SK-N-SH treated with all-trans-retinoic acid at 6 μM for 48 hours (cell line): ENCODE measurements at regions not wholly inside any gene's neighbourhood (a gene's known extent, or its start where the extent isn't known, plus 50 kb on each side); places are given as distances from the start of the nearest gene placed in this dataset.

Source experiments
- ATAC-seq: fragments of 200-7000 bp; cut with Tn5 transposase; 3 replicates; pipeline ENCODE4 v1.9.1; 2020; ENCODE audit warnings: mild to moderate bottlenecking, moderate library complexity
- ARNTL ChIP-seq: fragments of 450-650 bp; formaldehyde crosslinking; IDR thresholded peaks from 2 replicates; pipeline ENCODE4 v1.5.0; 2020; ENCODE audit warnings: low read depth, mild to moderate bottlenecking, moderate library complexity, borderline replicate concordance
- BACH2 ChIP-seq: fragments of 250-450 bp; sonication (Bioruptor Pico); IDR thresholded peaks from 2 replicates; pipeline ENCODE4 v1.9.0; 2021; ENCODE audit warnings: mild to moderate bottlenecking, borderline replicate concordance
- CSDC2 ChIP-seq: fragments of 250-450 bp; sonication (Bioruptor Pico); IDR thresholded peaks from 2 replicates; pipeline ENCODE4 v1.5.0; 2020; ENCODE audit warnings: mild to moderate bottlenecking, moderate library complexity
- ESRRG ChIP-seq: fragments of 250-450 bp; sonication (Bioruptor Pico); IDR thresholded peaks from 2 replicates; pipeline ENCODE4 v1.6.1; 2021; ENCODE audit warnings: mild to moderate bottlenecking
- GLIS3 ChIP-seq: fragments of 250-450 bp; sonication (Bioruptor Pico); IDR thresholded peaks from 2 replicates; pipeline ENCODE4 v1.5.0; 2020; ENCODE audit warnings: mild to moderate bottlenecking, moderate library complexity
- ISL1 ChIP-seq: fragments of 250-450 bp; sonication (Bioruptor Pico); IDR thresholded peaks from 2 replicates; pipeline ENCODE4 v2.1.2; 2022; ENCODE audit warnings: mild to moderate bottlenecking, moderate library complexity
- OSR1 ChIP-seq: fragments of 250-450 bp; sonication (Bioruptor Pico); IDR thresholded peaks from 2 replicates; pipeline ENCODE4 v1.8.0; 2022; ENCODE audit warnings: moderate library complexity, mild to moderate bottlenecking, inconsistent platforms
- SNAI2 ChIP-seq: fragments of 250-450 bp; sonication (Bioruptor Pico); IDR thresholded peaks from 2 replicates; pipeline ENCODE4 v1.5.0; 2020; ENCODE audit warnings: mild to moderate bottlenecking, moderate library complexity
- ZC3H10 ChIP-seq: fragments of 250-450 bp; sonication (Bioruptor Pico); IDR thresholded peaks from 2 replicates; pipeline ENCODE4 v1.5.1; 2021; ENCODE audit warnings: mild to moderate bottlenecking, moderate library complexity
- ZFP30 ChIP-seq: fragments of 450-650 bp; formaldehyde crosslinking; IDR thresholded peaks from 2 replicates; pipeline ENCODE4 v1.5.0; 2022; ENCODE audit warnings: mild to moderate bottlenecking, moderate library complexity
- TF ChIP-seq, protein P1 (sequence below): fragments of 250-450 bp; sonication (Bioruptor Pico); IDR thresholded peaks from 2 replicates; pipeline ENCODE4 v1.8.0; 2020; ENCODE audit warnings: mild to moderate bottlenecking, moderate library complexity, borderline replicate concordance
- TF ChIP-seq, protein P2 (sequence below): fragments of 250-450 bp; sonication (Bioruptor Pico); IDR thresholded peaks from 2 replicates; pipeline ENCODE4 v1.5.0; 2020; ENCODE audit warnings: mild to moderate bottlenecking, moderate library complexity
- TF ChIP-seq, protein P3 (sequence below): fragments of 250-450 bp; sonication (Bioruptor Pico); IDR thresholded peaks from 2 replicates; pipeline ENCODE4 v1.5.1; 2021; ENCODE audit warnings: mild to moderate bottlenecking, moderate library complexity

DNA sequence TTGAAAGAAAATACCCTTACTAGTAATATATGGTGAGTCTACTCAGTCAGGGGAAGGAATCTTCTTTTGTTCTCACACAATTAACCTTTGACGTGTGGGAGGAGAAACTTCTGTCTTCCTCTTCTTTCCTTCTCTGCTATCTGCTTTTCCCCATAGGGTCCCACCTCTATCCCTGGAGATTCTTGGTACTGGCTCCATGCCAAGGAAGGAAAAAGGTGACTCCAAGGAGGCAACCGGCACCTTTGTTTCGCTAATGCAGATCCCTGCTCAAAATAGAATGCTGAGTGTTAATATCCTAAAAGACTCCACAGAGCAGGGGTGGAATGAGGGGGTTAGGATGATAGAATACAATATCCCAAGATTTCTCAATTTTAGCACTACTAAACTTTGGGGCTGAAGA is 116.7 kb downstream of the CD164 start:
- TF ChIP-seq BACH2 (no peak), CSDC2 (CRISPR knock-in tag) (no peak), ESRRG (no peak), ARNTL (CRISPR knock-in tag) (no peak)
- TF ChIP-seq, protein P1, sequence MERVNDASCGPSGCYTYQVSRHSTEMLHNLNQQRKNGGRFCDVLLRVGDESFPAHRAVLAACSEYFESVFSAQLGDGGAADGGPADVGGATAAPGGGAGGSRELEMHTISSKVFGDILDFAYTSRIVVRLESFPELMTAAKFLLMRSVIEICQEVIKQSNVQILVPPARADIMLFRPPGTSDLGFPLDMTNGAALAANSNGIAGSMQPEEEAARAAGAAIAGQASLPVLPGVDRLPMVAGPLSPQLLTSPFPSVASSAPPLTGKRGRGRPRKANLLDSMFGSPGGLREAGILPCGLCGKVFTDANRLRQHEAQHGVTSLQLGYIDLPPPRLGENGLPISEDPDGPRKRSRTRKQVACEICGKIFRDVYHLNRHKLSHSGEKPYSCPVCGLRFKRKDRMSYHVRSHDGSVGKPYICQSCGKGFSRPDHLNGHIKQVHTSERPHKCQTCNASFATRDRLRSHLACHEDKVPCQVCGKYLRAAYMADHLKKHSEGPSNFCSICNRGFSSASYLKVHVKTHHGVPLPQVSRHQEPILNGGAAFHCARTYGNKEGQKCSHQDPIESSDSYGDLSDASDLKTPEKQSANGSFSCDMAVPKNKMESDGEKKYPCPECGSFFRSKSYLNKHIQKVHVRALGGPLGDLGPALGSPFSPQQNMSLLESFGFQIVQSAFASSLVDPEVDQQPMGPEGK (CRISPR knock-in tag): no peak
- TF ChIP-seq, protein P2, sequence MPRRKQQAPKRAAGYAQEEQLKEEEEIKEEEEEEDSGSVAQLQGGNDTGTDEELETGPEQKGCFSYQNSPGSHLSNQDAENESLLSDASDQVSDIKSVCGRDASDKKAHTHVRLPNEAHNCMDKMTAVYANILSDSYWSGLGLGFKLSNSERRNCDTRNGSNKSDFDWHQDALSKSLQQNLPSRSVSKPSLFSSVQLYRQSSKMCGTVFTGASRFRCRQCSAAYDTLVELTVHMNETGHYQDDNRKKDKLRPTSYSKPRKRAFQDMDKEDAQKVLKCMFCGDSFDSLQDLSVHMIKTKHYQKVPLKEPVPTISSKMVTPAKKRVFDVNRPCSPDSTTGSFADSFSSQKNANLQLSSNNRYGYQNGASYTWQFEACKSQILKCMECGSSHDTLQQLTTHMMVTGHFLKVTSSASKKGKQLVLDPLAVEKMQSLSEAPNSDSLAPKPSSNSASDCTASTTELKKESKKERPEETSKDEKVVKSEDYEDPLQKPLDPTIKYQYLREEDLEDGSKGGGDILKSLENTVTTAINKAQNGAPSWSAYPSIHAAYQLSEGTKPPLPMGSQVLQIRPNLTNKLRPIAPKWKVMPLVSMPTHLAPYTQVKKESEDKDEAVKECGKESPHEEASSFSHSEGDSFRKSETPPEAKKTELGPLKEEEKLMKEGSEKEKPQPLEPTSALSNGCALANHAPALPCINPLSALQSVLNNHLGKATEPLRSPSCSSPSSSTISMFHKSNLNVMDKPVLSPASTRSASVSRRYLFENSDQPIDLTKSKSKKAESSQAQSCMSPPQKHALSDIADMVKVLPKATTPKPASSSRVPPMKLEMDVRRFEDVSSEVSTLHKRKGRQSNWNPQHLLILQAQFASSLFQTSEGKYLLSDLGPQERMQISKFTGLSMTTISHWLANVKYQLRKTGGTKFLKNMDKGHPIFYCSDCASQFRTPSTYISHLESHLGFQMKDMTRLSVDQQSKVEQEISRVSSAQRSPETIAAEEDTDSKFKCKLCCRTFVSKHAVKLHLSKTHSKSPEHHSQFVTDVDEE (CRISPR knock-in tag): no peak
- TF ChIP-seq, all 23 proteins: peak for 0
- ATAC-seq: no peak

DNA sequence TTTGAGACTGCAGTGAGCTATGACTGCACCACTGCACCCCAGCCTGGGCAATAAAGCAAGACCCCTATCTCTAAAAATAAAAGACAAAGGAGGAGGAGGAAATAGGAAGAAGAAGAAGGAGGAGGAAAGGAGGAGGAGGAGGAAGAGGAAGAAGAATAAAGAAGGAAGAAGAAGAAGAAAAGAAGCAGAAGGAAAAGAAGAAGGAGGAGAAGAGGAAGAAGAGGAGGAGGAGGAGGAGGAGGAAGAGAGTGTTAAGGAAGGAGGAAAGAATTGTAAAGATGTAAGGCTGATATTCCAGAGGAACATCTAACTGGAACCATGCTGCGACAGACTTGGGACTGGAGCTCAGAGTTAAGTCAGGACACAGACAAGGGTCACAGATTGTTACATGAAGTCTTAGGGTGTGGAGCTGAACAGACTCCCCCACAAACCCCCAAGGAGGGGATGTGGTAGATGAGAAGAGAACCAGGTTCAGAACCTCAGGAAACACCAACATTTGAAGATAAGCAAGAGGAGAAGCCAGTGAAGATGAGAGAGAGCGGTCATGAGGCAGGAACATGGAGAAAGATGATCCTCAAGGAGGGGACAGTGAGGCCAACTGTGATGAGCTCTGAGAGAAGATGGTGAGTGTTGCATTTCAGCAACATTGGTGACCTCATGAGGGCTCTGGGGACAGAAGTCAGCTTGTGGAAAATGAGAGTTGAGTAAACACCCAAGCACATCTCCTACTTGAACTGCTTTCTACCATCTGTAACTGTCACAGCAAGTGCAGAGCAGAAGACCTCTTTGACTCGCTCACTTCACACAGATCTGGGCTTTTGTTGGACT is 118.2 kb downstream of the CD164 start:
- no peak for ATAC-seq
- no peak for TF ChIP-seq GLIS3 (CRISPR knock-in tag)
- no peak for TF ChIP-seq SNAI2 (CRISPR knock-in tag)

DNA sequence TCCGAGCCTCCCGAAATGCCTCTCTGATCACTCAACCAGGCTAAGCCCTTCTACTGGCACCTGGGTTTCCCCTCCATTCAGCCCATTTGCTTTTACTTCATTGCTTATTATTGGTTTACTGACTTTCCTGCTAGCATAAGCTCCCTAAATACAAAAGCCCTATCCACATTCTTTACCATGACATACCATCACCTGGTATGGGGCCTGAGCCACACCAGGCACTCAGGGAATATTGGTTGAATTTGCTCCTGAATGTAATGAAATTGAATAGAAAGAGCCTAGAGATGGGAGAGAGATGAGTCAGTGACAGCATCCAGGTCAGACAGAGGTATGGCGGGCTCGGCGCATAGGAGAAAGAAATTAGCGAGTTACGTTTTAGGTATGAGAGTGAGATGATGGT is 120.0 kb downstream of the CD164 start:
- TF ChIP-seq ISL1 (CRISPR knock-in tag): no peak
- TF ChIP-seq, protein P3, sequence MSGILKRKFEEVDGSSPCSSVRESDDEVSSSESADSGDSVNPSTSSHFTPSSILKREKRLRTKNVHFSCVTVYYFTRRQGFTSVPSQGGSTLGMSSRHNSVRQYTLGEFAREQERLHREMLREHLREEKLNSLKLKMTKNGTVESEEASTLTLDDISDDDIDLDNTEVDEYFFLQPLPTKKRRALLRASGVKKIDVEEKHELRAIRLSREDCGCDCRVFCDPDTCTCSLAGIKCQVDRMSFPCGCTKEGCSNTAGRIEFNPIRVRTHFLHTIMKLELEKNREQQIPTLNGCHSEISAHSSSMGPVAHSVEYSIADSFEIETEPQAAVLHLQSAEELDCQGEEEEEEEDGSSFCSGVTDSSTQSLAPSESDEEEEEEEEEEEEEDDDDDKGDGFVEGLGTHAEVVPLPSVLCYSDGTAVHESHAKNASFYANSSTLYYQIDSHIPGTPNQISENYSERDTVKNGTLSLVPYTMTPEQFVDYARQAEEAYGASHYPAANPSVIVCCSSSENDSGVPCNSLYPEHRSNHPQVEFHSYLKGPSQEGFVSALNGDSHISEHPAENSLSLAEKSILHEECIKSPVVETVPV (CRISPR knock-in tag): no peak
- TF ChIP-seq SNAI2 (CRISPR knock-in tag): no peak
- TF ChIP-seq, protein P1 (CRISPR knock-in tag): no peak

DNA sequence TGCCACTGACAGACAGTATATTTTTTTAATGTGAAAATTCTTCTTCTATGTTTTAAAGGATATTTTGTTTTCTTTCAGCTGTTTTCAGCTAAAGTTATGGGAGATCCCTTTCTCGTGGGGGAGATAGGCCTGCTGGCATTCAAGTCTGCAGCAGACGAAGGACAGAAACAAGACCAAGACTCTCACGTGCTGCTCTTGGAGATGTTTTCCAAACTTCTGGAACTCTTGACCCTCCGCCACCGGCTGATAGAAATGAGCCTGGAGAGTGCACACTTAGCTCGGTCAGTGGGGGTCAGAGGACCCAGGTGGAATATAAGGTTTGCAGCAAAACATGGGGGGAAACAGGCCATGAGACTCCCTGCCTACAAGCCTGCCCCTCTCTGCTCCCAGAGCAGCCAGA is 120.5 kb downstream of the CD164 start:
- TF ChIP-seq, protein P3 (CRISPR knock-in tag): no peak
- TF ChIP-seq ZC3H10 (CRISPR knock-in tag): no peak
- TF ChIP-seq BACH2: no peak
- TF ChIP-seq, protein P1 (CRISPR knock-in tag): no peak
- TF ChIP-seq CSDC2 (CRISPR knock-in tag): no peak
- TF ChIP-seq ZFP30 (CRISPR knock-in tag): no peak
- TF ChIP-seq OSR1 (CRISPR knock-in tag): no peak

More for the DNA sequence above, 120.0 kb downstream of the CD164 start:
- no peak for ATAC-seq

More for the DNA sequence above, 120.5 kb downstream of the CD164 start:
- no peak for ATAC-seq
